HFF-Myc (cell line): ENCODE measurements at regions not wholly inside any gene's neighbourhood (a gene's known extent, or its start where the extent isn't known, plus 50 kb on each side); places are given as distances from the start of the nearest gene placed in this dataset.

Experiments
- DNase-seq: peaks from one replicate; pipeline ENCODE4 v3.0.0-alpha.2; 2011; ENCODE audit warnings: low read depth; ENCODE audit errors: extremely low read depth
- H3K4me3 ChIP-seq: replicated peaks from 2 replicates; pipeline ENCODE4 v1.5.1; 2011; ENCODE audit warnings: low read depth, mild to moderate bottlenecking, control low read depth, low read length
- TF ChIP-seq, protein P1 (sequence below): IDR thresholded peaks from 2 replicates; pipeline ENCODE4 v1.5.1; 2012; ENCODE audit warnings: mild to moderate bottlenecking, low read depth, low read length, control low read depth; ENCODE audit errors: missing control alignments

DNA sequence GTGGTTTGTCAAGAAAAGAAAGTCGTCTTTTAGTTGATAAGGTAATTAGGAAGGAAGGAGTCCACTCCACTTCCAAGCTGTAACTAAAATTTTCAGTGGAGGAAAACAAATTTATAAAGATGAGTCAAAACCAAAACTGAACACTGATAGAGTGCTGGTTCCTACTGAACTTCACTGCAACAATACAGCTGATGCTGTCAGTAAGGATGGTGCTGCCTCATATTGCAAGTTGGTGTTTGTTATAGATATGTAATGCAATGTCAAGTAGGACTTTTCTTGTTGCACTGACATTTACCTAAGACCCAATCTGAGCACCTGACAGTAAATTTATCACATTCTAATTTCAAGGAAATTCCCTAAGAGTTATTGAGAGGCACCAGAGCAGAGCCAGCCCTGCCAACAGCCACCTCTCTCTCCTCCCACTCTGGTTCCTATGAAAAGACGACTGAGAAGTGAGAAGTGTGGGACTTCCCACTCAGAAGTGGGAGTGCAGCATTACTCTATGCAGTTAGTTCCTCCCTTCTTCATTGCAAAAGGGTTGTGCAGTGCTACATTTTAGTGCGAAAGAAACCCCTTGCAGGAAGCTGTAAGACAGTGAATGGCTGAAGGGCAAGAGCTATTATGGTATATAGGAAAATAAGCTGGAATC lies 350.8 kb downstream of the NFIB start:
- DNase-seq: no peak
- TF ChIP-seq, protein P1, sequence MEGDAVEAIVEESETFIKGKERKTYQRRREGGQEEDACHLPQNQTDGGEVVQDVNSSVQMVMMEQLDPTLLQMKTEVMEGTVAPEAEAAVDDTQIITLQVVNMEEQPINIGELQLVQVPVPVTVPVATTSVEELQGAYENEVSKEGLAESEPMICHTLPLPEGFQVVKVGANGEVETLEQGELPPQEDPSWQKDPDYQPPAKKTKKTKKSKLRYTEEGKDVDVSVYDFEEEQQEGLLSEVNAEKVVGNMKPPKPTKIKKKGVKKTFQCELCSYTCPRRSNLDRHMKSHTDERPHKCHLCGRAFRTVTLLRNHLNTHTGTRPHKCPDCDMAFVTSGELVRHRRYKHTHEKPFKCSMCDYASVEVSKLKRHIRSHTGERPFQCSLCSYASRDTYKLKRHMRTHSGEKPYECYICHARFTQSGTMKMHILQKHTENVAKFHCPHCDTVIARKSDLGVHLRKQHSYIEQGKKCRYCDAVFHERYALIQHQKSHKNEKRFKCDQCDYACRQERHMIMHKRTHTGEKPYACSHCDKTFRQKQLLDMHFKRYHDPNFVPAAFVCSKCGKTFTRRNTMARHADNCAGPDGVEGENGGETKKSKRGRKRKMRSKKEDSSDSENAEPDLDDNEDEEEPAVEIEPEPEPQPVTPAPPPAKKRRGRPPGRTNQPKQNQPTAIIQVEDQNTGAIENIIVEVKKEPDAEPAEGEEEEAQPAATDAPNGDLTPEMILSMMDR: no peak

DNA sequence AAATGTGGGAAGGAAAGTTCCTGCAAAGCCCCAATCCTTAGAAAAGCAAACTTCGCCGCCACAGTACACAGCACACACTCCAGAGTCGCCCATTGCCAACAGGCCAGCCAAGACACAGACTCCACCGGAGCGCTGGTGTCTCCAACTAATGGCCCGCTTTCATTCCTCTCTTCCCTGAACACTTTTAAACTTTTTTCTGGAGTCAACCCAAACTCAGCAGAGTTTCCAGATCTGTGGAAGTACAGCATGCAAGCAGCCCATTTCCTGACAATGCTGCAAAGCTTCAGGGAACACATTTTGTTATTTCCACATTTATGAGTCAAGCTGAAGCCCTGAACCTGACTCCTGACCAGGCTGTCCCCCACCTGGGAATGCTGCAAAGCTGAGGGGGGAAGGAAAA lies 351.9 kb downstream of the NFIB start:
- no peak for DNase-seq
- H3K4me3 ChIP-seq: no peak overlapping the region
- TF ChIP-seq, protein P1: no peak

More for the DNA sequence above, 350.8 kb downstream of the NFIB start:
- H3K4me3 ChIP-seq: no peak overlapping the region

DNA sequence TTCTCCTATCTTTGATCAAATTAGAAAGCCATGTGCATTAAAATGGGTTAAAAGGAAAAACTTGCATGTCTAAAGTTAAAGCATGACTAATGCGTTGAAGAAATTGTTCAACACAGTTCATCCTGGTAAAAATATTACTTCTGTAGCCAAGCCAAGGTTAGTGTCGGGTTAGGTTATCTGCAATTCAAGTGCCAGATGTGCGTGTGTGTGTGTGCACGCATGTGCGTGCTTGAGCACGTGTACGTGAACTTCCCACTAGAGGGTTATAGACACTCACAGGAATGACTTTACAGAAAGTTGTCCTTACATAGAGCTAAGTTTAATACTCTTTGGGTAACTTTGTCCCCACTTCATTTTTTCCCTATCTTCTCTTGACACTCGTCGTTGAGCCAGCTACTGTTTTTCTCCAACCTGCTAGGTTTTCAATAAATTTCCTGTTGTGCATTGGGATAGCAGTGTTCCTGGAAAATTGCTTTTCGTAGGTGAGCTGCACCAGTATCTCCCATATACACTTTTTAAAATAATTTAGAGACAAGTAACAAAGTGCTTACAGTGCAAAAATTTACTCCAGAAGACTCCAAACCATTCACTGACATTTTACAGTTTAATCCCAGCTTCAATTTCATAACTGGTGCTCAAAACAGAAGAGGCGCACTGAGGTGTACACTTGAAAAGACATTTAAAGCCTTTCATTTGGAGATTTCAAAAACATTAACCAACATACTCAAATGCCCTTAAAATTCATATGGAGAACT lies 353.8 kb downstream of the NFIB start:
- TF ChIP-seq, protein P1: no peak
- DNase-seq: no peak
- no peak overlapping the region for H3K4me3 ChIP-seq

DNA sequence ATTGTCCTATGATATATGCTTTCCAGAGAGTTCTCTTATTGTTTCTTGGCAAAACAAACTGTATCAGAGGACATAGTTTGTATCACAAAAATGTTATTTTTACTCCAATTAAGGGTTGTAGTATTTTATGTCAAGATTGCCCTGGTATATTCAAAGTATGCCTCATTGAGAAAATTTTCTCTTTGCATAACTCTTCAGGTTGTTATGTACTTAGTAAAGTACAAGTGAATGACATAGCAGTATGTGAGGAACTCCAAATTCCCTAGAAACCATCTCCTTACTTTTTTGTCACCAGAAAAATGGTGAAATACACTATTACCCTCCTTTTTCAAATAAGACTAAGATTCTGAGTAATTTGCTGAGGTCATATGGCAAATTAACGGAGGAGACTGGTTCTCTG lies 355.3 kb downstream of the NFIB start:
- H3K4me3 ChIP-seq: no peak overlapping the region
- TF ChIP-seq, protein P1: no peak
- DNase-seq: no peak

DNA sequence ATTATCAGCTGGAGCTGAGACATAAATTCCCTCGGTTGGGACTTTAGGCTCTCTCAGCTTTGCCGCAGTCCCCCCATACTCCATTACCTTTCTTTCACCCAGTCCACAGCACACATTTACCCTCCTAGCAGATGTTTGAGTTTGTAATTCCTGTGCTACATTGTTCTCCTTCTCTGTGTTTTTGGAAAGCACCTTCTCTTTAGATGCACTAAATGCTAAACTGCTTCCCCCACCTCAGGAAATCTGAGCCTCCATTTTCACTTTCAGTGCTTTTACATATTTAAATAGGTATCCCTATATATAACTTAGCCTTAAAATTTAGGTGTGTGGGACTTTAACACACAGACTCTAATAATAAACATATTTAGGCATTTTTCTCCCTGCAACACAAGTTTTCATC lies 356.9 kb downstream of the NFIB start:
- DNase-seq: no peak
- no peak overlapping the region for H3K4me3 ChIP-seq
- TF ChIP-seq, protein P1: no peak

DNA sequence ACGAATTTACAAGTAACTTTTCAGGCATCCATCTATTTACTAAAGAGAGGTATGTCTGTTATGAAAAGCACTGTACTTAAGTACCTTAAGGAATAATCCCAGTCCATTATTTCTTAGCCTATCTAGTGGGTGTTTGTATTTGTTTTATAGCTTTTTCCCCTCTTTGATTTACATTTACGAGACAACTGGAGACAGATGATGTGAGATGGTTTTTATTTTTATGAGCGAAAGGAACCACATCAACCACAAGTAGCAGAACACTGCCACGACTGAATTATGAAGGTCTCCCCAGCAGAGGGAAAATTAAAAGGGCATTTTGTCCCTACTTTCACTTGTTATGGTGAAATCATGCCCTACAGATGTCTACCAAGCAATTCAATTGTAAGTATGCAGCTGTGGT lies 357.8 kb downstream of the NFIB start:
- TF ChIP-seq, protein P1: no peak
- DNase-seq: no peak

DNA sequence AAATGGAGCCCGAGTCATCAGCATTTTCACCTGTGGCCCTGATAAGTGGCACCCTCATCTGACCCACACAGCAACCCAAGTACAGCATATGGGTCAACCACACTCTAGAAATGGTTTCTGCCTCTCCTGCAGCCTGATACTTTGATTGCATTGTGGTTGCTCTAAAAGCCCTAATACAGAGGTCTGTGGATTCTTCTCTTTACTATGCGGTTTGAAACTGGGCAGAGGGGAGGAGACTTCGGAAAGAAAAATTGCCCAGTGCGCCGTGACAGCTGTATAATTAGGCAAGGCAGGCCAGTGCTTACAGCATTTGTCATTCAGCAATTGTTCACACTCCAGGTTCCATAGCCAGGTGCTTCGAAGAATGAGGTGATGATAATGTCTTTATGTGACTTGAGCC lies 361.0 kb downstream of the NFIB start:
- H3K4me3 ChIP-seq: no peak overlapping the region
- DNase-seq: no peak
- TF ChIP-seq, protein P1: no peak

More for the DNA sequence above, 357.8 kb downstream of the NFIB start:
- no peak overlapping the region for H3K4me3 ChIP-seq
